Sigmoid colon (tissue), 6 donors: ENCODE measurements at regions not wholly inside any gene's neighbourhood (a gene's known extent, or its start where the extent isn't known, plus 50 kb on each side); places are given as distances from the start of the nearest gene placed in this dataset.

Source experiments
- DNase-seq: peaks from one replicate; pipeline ENCODE4 v3.0.0-alpha.2; 2019
- H3K27ac ChIP-seq, 4 donors: fragments of 200-600 bp; sonication (generic); one replicate each; pipeline ENCODE4 v1.5.1; 2016 to 2019; ENCODE audit warnings: mild to moderate bottlenecking in 1 of 4
- H3K27me3 ChIP-seq, 3 donors: fragments of 200-600 bp; sonication (generic); one replicate each; pipeline ENCODE4 v1.5.1; 2019; ENCODE audit warnings: mild to moderate bottlenecking in 1 of 3
- H3K36me3 ChIP-seq, 4 donors: fragments of 200-600 bp; sonication (generic); one replicate each; pipeline ENCODE4 v1.5.1; 2016 to 2019
- H3K4me1 ChIP-seq, 4 donors: fragments of 200-600 bp; sonication (generic); one replicate each; pipeline ENCODE4 v1.5.1; 2017 to 2019
- H3K4me3 ChIP-seq, 4 donors: fragments of 200-600 bp; sonication (generic); one replicate each; pipeline ENCODE4 v1.5.1; 2017 to 2019; ENCODE audit warnings: mild to moderate bottlenecking in 2 of 4, moderate library complexity in 1 of 4
- H3K9me3 ChIP-seq, 4 donors: fragments of 200-600 bp in 3 of 4; sonication (generic) in 3 of 4; one replicate each; pipeline versions ENCODE4 v1.5.1 to v1.6.1; 2013 to 2019
- EP300 ChIP-seq, 4 donors: sonication (generic); formaldehyde crosslinking; IDR thresholded peaks; one replicate each; pipeline ENCODE4 v1.6.1; 2017; ENCODE audit warnings: antibody characterized with exemption in 4 of 4
- POLR2A ChIP-seq, 2 donors: fragments of 450-650 bp; IDR thresholded peaks; one replicate each; pipeline ENCODE4 v1.6.1; 2016; ENCODE audit warnings: antibody characterized with exemption in 2 of 2, mild to moderate bottlenecking in 2 of 2, moderate library complexity in 2 of 2
- POLR2AphosphoS5 ChIP-seq, 4 donors: sonication (generic); formaldehyde crosslinking; IDR thresholded peaks; one replicate each; pipeline ENCODE4 v1.6.1; 2017; ENCODE audit warnings: antibody characterized with exemption in 4 of 4
- WGBS, 2 donors: extraction: QIAGEN DNeasy Blood & Tissue Kit; methylation state at CpG; one replicate each; pipeline ENCODE4 v1.1.7; 2013; 5-methylcytosine and 5-hydroxymethylcytosine counted together
- intact Hi-C: fragments of 100-400 bp; cut with DNase I; formaldehyde crosslinking; loops from one replicate; pipeline ENCODE4 v1.15.1; 2023
- TF ChIP-seq, protein P1 (sequence below), 4 experiments: fragments of 450-650 bp in 3 of 4; fragments of 200-600 bp in 1 of 4; IDR thresholded peaks; one replicate each; pipeline ENCODE4 v1.5.1; 2016 to 2019; ENCODE audit warnings: antibody characterized with exemption in 4 of 4, mild to moderate bottlenecking in 3 of 4, moderate library complexity in 2 of 4
- donor health status: healthy with polysubstance abuse.
- donor health status: healthy.

DNA sequence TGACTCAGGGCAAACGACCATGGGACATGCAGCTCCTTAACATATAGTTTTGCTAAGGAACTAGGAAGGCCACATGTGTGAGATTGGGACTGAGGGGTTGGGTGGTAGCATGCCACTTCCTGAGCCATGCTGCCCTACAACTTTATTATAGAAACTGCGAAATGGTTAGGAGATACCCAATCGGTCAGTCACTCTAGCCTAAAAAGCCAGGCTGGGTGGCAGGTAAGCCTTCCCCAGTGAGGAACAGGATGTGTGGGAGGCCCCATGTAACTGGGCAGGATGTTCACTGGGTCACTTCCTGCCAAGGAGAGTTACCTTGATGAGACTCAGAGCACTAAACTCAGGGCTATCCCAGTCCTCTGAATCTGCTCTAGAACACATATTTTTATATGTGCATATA, 123.5 kb downstream of the MAP3K7 start:
- 76 to 86% methylated on average over 3 of the region's 3 CpGs for WGBS, 2 donors
- H3K27me3 ChIP-seq = no peaks in the 10 kb centered on the region
- H3K4me1 ChIP-seq = no peaks in the 10 kb centered on the region
- H3K36me3 ChIP-seq = no peaks in the 10 kb centered on the region
- no peak for DNase-seq
- H3K9me3 ChIP-seq = no peaks in the 10 kb centered on the region
- intact Hi-C loops = no loop called here
- H3K4me3 ChIP-seq = no peak overlapping the region
- no peak for TF ChIP-seq POLR2AphosphoS5 (IDR thresholded peaks at IDR 0.05)
- TF ChIP-seq POLR2A (IDR thresholded peaks at IDR 0.05) = no peak
- TF ChIP-seq, protein P1, sequence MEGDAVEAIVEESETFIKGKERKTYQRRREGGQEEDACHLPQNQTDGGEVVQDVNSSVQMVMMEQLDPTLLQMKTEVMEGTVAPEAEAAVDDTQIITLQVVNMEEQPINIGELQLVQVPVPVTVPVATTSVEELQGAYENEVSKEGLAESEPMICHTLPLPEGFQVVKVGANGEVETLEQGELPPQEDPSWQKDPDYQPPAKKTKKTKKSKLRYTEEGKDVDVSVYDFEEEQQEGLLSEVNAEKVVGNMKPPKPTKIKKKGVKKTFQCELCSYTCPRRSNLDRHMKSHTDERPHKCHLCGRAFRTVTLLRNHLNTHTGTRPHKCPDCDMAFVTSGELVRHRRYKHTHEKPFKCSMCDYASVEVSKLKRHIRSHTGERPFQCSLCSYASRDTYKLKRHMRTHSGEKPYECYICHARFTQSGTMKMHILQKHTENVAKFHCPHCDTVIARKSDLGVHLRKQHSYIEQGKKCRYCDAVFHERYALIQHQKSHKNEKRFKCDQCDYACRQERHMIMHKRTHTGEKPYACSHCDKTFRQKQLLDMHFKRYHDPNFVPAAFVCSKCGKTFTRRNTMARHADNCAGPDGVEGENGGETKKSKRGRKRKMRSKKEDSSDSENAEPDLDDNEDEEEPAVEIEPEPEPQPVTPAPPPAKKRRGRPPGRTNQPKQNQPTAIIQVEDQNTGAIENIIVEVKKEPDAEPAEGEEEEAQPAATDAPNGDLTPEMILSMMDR (IDR thresholded peaks at IDR 0.05) = no peak
- no peak for TF ChIP-seq EP300 (IDR thresholded peaks at IDR 0.05)
- no peak overlapping the region for H3K27ac ChIP-seq

DNA sequence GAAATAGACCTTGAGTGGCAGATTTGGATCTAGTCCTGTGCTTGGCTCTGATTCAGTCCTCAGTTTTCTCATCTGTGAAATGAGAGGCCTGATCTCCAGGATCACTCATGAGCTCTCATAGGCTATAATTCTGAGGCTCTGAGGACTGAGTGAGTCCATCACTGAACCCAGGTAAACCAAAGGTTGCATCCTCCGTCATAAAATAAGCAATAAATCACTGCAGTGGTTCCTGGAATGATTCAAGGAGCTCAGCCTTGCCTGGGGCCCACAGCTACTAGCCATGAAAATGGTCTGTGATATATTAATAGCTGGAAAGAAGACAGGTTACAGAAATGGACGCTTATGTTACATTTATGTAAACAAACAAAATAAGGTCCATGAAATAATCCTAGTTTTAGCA, 124.8 kb downstream of the MAP3K7 start:
- H3K27me3 ChIP-seq = no peaks in the 10 kb centered on the region
- DNase-seq = no peak
- no peaks in the 10 kb centered on the region for H3K36me3 ChIP-seq
- H3K27ac ChIP-seq = no peak overlapping the region
- intact Hi-C loops = no loop called here
- H3K4me1 ChIP-seq = no peaks in the 10 kb centered on the region
- no peak overlapping the region for H3K4me3 ChIP-seq
- no peaks in the 10 kb centered on the region for H3K9me3 ChIP-seq
- WGBS, 2 donors = 31 to 71% methylated on average over 2 of the region's 2 CpGs
- TF ChIP-seq POLR2A (IDR thresholded peaks at IDR 0.05) (no peak), POLR2AphosphoS5 (IDR thresholded peaks at IDR 0.05) (no peak), EP300 (IDR thresholded peaks at IDR 0.05) (no peak)
- TF ChIP-seq, protein P1 (IDR thresholded peaks at IDR 0.05) = no peak

DNA sequence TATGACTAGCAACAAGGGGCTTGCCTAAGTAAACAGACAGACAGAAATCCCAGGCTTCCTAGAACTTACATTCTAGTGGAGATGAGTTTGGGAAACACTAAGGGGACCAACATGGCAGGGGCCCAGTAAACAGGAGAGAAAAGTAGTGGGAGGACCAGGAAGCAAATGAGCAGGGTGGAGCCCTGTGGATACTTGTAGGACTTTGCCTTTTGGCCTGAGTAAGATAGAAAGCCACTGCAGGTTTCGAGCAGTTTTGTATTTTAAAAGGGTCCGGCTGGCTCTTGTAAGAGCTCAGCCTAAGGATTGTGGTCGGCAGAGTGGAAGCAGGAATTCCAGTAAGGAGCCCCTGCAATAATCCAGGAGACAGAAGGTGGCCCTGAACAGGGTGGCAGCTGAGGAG, 125.5 kb downstream of the MAP3K7 start:
- WGBS, 2 donors = 64 to 82% methylated on average over 3 of the region's 3 CpGs

DNA sequence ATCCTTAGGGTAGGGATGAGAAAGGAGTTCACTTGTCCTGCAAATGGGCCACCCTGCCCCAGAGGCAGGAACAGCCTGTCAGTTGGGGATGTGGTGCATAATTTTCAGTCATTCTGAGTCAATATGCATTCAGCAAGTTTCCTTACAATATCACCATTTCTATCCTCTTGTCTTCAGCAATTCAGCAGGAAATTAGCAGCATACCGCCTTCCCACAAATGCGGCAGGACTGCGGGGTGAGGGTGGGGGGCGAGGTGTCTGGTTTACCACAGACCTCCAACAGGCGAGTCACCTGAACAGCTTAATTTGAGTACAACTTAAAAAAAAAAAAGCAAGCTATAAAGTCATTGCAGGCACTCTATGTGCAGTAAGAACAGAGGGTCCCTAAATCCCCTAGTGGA, 126.8 kb downstream of the MAP3K7 start:
- TF ChIP-seq POLR2AphosphoS5 (IDR thresholded peaks at IDR 0.05) (no peak), EP300 (IDR thresholded peaks at IDR 0.05) (no peak), POLR2A (IDR thresholded peaks at IDR 0.05) (no peak)
- TF ChIP-seq, protein P1 (IDR thresholded peaks at IDR 0.05) = no peak
- Histone ChIP-seq H3K4me1 (no peaks in the 10 kb centered on the region), H3K4me3 (no peak overlapping the region), H3K9me3 (no peaks in the 10 kb centered on the region), H3K27me3 (no peaks in the 10 kb centered on the region), H3K36me3 (no peaks in the 10 kb centered on the region), H3K27ac (no peak overlapping the region)
- WGBS, 2 donors = 66 to 85% methylated on average over 5 of the region's 5 CpGs
- no peak for DNase-seq
- intact Hi-C loops = no loop called here

More for the DNA sequence above, 125.5 kb downstream of the MAP3K7 start:
- Histone ChIP-seq H3K9me3 (no peaks in the 10 kb centered on the region), H3K36me3 (no peaks in the 10 kb centered on the region), H3K27ac (no peak overlapping the region), H3K27me3 (no peaks in the 10 kb centered on the region), H3K4me1 (no peaks in the 10 kb centered on the region), H3K4me3 (no peak overlapping the region)
- TF ChIP-seq POLR2A (IDR thresholded peaks at IDR 0.05) = no peak
- TF ChIP-seq, protein P1 (IDR thresholded peaks at IDR 0.05) = no peak
- TF ChIP-seq POLR2AphosphoS5 (IDR thresholded peaks at IDR 0.05) = no peak
- TF ChIP-seq EP300 (IDR thresholded peaks at IDR 0.05) = no peak
- intact Hi-C loops = no loop called here
- no peak for DNase-seq

GRCh38 chr6:90459225-90459758, 127.6 kb downstream of the MAP3K7 start:
- DNase-seq = no peak
- no peaks in the 10 kb centered on the region for H3K27me3 ChIP-seq
- no peaks in the 10 kb centered on the region for H3K4me1 ChIP-seq
- no peak overlapping the region for H3K4me3 ChIP-seq
- no peak for TF ChIP-seq EP300 (IDR thresholded peaks at IDR 0.05)
- whole genome bisulfite sequencing, 2 donors = 56 to 58% methylated on average over 4 of the region's 4 CpGs
- H3K27ac ChIP-seq = no peak overlapping the region
- intact Hi-C loops = no loop called here
- H3K9me3 ChIP-seq = no peaks in the 10 kb centered on the region
- H3K36me3 ChIP-seq = no peaks in the 10 kb centered on the region
